Stimulated activated CD8-positive, alpha-beta memory T cell treated with anti-CD3 and anti-CD28 coated beads, Interleukin-4, amount 100 ng/mL, for 24 hours (primary cell): ENCODE measurements at regions not wholly inside any gene's neighbourhood (a gene's known extent, or its start where the extent isn't known, plus 50 kb on each side); places are given as distances from the start of the nearest gene placed in this dataset.

Experiments
- DNase-seq: peaks from one replicate; pipeline ENCODE4 v3.0.0-alpha.2; 2020; ENCODE audit warnings: low read depth

DNA sequence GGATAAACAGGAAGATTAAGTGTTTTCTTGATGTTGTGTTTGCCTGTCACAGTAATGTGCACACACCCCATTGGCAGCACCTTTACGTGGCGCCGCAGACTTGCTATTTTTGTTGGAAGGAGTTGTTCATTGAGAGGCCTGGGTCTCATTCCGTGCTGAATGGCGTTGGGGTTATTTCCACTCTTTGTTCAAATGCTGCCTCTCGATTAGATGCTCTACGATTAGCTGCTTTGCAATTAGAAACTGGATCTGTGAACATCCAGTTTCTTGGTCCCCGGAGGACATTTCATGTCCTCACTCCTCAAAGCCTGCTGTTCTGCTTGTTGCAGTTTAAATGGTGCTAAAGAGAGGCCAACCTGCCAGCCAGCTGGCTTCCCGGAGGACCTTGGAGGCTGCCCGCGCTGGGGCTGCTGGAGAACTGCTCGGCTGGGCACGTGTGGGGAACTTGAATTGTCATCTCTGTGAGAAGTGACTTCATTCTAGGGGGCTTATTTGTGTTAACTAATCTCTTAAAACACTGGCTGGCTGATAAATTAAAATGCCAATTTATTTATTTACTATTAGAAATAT is 117.4 kb upstream of the NABP1 start:
- no peak for DNase-seq

DNA sequence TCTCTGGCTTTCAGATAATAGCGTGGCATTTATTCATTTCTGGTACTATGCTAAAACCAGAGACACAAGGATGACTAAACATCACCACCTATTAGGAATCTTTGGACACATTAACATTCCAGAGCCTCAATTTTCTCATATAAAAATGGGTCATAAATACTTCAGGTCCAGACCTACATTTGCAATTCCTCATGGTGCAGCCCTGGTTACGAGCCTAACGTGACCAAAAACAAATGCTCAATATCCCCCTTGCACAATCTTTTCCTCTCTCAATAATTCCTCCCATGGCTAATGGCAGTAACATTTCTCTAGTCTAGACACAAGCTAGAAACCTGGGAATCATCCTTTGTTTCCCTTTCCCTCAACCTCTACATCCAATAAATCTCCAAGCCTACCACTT is 112.8 kb upstream of the NABP1 start:
- DNase-seq = no peak

DNA sequence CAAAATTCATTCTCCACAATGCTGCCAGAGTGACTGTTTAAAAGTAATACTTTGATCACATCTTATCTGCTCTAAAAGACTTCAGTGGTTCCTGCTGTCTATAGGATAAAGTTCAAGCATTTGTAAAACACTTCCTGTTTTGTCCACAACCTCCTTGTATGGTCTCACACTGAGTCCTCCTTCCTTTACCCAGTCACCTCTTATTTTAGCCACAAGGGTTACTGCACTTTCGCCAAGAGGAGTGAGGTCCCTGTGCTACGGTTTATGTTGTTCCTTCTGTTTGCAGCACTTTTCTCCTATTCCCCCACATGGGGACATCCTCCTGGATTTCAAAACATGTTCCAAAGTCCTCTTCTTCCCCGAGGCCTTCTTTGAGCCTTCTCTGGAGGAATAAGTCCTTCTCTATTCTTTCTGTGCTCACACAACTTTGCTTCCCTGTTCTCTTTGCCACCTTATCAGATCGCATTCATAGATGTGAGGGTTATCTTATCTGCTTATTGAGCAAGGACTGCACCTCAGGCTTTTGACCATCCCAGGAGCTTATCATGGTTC is 112.2 kb upstream of the NABP1 start:
- DNase-seq = no peak

DNA sequence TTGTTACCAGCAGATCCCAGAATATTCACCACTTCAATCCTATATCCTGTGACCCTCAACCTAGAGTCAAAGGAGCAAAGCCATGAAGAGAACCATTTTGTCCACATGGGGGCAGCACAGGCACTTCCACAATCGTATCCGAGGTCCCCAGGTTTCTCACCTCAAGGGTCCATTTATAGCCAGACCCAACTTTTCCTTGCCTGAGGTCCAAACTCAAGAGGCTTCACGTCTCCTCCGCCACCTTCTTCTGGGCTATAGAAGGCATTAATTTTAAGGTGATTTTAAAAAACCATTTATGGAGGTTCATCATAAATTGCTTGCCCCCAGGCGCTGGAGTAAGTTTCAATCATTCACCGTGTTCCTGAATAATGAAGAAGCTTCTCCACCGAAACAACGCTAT is 111.6 kb upstream of the NABP1 start:
- peak; percentile 49 for DNase-seq

DNA sequence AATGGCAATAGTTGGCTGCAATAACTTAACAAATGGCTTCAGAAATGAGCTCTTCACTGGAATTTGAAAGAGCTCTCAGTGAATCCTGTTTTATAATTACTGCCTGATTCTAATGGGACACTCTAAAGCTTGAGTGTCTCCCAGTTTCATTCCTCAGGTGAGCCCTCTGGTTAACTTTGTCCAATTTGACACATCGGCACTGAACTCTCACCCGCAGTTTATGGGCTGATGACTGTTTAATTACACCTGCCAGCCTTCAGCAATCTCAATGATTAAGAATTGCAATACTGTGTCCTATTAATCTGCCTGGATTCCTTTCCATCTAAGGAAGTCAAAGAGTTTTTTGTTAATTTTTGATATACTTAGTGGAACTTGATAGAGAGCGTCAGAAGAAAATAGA is 110.7 kb upstream of the NABP1 start:
- no peak for DNase-seq

DNA sequence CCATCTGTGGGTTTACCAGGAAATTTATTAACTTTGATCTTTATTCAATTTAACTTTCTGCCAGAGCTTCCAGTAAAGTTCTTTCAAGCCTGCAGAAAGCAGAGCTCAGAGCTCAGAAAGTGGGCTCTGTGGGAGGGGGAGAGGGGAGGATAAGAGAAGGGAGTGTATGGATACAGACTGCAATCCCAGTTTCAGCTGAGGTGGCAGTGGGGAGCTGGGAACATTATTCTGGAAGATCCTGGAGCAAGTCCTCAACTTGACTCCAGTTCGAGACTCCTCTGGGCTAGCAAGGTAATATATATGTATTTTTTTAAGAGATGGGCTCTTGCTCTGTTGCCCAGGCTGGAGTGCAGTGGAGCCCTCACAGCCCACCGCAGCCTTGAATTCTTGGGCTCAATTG is 108.9 kb upstream of the NABP1 start:
- no peak for DNase-seq

DNA sequence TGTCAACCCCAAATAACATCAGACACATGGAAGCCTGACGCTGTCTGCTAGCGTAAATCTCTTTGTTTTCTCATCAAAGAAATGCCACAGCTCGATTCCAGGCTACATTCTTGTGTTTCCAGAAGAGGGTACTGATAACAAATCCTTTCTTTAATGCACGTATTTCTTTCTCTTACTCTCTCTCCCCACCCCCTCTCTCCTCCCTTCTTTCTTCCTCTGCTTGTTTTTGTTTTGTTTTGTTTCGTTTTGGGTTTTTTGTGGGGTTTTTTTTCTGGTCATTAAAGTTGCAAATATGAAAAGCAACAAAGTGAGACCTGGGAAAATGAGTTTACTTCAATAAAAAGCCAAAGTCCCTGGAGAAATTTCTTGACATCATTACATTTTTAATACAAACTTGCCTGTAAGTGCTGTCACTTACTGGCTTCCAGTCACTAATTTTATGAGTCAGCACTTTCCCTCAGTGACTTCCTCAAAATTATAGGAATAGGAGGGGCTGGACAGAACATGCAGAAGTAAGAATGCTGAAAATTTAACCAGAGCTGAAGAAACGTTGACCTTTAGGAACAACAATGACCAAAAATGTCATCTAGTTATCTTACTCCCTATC is 106.7 kb upstream of the NABP1 start:
- DNase-seq = no peak

DNA sequence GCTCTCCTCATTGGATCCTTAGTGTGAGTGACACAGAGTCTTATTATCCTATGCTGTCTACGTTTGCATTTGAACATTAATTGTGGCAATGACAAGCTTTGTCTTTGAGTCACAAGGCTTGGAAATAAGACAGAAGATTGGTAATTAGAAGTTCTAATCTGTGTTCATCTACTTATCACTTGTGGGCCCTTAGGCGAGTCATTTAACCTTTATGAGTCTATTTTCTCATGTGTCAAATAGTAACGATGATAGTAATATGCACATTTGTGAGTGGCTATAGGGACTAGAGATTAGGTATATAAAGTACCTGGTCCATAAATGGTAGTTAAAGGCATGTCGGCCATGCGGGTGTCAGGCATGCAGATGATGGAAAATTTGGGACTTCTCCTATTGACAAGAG is 105.6 kb upstream of the NABP1 start:
- no peak for DNase-seq

DNA sequence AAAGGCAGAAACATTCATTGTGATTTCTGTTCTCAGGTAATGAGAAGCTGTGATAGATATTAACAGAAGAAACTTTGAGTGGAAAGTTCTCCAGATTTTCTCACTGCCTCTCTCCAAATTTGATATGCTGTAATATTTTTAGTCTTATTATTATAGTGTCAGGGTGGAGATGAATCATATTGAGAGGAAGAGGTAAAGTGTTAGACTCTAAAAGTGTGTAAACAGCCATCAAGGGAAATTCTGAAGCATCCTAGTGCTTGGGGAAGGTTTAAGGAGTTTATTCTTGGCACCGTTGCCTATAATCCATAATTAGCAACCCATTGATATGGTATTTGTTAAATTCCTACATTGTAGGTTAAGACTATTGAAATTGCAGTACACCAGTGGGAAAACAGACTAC is 104.7 kb upstream of the NABP1 start:
- DNase-seq = no peak

DNA sequence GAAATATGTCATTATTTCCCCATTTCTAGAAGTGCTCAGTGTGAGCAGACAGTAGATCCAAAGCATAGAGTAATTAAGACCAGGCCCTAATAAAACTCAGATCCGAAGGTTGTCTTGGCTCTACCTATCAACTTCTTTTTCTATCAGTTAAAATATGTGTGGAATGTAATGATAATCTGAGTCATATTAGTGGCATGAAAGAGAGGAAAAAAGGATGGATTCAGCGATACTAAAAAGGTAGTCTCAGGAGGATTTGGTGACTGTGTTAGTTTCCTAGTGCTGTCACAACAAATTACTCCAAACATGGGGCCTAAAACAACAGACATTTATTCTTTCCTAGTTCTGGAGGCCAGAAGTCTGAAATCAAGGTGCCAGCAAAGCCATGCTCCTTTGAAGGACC is 103.7 kb upstream of the NABP1 start:
- no peak for DNase-seq

DNA sequence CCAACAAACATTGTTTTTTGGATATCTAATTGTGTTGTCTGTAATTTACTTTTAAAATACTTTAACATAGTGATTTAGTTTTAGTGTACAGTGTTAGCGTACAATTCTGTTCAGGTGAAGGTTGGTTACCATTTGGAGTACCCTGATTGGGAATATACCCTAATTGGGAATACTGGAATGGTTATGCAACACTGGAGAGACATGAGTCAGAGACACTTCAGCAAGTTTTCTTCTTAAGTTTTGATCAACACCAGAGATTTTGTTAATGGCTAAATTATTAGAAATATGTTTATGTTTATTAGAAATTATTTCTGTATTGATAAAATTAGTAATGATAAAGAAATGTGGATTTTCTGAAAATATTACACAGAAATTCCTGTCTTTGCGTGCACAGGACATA is 100.3 kb upstream of the NABP1 start:
- DNase-seq = no peak

DNA sequence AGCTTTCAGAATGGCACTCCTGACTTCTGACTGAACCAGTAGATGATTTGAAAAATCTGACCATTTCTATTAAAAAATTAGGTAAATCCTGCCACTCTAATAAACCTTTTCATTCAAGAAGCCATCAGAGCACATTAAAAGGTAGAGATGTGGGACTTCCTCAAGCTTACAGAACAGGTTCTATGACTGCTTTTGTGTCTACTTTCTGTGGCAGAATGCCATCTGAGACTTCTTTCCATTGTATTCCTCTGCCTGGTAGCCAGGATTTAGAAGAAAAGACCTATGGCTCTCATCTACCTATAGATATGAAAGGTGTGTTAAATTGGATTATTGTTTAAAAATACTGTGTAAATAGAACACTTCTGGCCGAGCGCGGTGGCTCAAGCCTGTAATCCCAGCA is 99.9 kb upstream of the NABP1 start:
- no peak for DNase-seq

DNA sequence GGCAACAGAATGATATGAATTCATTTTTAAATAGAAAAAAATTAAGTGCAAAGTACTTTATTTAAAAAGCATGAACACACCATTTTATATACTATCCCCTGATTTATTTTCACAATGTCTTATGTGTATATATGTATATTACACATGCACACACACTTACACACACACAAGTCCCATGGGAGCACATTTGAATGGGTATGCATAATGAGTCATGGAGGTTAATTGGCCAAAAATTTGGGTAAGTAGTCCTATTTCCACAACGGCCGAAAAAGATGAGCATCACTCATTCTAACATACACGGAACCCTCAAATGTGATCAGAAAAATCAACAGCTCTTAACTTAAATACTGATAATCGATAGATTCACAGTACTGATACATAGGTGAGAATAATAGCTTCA is 97.4 kb upstream of the NABP1 start:
- DNase-seq = no peak

DNA sequence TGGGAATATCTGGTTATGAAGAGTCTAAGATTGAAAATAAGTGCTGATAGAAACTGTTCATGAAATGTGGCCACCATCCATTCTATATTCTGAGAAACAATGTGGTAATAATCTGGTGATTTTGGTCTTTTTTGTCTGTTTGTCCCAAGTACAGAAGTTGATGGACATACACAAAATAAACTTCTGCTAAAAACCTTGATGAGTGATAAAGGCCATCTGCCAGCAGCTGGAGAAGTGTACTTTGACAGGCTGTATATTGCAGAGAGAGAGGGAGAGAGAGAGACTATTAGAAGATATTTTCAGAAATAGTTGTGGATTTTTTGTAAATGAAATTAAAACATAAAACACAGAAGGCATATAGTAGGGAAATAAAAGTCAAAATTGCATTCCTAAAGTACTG is 96.9 kb upstream of the NABP1 start:
- no peak for DNase-seq

DNA sequence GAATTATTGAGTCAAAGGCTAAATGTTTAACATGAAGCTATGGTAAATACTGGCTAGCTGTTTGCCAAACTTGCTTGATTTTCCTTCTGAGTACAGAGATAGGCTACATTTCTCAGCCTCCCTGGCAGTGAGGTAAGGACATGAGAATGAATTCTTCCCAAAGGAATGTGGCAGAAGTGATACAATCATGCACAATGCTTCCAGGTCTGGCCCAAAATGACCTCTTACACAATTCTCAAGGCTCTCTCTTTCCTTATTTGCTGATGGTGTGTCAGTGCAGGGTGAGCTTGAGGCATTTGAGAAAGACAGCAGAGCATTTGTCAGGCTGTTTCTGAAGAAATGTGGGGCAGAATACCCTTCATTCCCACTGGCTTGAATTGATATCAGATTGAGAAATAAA is 95.6 kb upstream of the NABP1 start:
- no peak for DNase-seq

DNA sequence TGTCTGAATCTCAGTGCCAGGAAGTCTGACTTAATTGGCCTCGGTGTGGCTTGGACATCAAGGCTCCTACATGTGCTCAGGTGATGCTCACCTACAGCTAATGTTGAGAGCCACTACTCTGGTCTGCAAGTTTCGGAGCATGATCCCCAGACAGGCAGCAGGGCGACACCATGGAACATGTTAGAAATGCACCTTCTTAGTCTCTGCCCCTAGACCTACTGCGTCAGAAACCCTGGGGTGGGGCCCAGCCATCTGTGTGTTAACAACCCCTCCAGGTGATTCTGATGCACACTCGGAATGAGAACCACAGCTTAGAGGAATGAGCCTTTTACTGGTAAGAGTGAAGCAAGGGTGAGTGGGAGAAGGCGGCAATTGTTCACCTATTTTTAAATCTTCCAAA is 86.9 kb upstream of the NABP1 start:
- DNase-seq = no peak

DNA sequence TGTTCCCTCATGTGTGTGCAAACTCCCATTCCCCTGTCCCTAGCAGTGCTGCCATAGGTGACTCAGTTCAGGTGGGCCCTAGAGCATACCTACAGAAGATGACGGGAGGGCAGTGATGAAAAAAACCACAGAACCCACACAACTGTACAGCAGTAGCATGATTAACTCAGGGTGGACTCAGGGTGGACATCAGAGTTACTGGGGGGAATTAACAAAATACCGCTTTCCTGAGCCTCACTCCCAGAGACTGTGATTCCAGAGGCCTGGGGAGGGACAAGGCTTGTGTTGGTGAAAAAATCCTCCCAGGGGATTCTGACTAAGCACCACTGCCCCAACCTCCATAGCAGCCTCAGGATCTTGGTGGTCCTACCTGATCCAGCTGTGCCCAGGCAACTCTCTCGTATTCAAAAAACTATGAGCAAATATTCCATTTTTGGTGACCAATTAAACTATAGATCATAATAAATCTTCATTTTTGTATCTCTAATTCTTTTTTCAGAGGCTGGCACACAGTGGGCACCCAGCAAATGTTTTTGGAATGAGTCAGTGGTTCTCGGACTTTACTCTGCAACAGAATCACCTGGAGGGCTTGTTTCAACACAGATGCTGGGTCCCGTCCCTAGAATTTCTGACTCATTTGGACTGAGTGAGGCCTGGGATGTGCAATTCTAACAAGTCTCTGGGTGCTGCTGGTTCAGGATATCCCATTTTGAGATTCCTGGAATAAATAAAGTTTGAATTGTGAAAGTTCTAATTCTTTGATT is 84.1 kb upstream of the NABP1 start:
- DNase-seq = no peak

DNA sequence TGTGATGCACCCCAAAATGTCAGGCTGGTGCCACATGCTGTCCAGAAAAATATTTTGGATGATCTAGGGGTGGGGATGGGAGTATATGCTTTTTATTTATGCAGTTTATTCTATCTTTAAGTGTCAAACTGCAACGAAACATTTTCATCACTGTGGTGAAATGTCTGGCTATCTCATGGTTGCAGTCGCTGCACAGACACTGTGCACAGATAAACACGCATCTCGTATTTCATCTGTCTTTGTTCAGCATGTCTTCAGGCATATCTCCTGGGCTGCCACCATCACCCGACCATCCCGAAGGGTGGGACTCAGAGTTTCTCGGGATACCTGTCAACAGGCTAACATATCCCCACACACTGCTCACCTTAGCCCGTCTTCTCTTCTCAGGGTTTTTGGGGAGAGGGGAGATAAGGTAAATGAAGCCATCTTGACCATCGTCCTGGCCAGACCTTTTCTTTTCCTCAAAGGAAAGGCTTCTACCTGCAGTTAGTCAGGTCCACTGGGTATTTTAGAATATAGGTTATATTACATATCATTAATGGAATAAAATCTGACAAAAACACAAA is 80.7 kb upstream of the NABP1 start:
- no peak for DNase-seq

DNA sequence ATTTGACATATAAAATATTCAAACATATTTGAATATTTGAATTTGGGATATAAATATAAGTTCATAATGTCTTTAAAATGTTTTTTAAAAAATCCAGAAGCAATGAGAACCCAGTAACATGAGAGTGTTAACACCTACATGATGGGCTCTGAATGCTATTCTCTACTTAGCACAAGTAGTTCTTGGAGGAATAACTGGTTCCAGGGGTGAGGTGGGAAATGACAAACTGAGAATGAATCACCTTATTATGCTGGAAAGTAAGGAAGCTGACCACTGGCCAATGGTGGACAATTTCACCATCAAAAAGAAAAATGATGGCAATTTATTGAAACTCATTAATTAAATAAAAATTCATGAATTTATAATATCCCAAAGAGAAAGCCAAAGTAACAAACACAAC is 79.6 kb upstream of the NABP1 start:
- no peak for DNase-seq

DNA sequence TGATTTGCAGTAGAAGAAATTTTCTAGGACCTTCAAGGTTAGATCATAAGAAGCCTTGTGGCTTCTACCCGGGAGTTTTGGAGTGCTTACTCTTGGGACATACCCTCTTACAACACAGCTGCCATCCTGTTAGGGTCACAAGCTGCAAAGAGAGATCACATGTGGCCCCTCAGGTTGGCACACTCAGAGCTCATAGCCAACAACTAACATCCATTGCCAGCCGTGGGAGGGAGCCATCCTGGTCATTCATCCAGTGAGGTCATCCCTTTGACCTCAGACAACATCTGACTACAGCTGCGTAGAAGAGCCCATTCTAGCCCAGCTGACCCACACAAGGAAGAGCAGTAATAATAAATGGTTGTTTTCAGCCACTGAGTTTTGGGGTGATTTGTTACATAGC is 76.9 kb upstream of the NABP1 start:
- DNase-seq = no peak

DNA sequence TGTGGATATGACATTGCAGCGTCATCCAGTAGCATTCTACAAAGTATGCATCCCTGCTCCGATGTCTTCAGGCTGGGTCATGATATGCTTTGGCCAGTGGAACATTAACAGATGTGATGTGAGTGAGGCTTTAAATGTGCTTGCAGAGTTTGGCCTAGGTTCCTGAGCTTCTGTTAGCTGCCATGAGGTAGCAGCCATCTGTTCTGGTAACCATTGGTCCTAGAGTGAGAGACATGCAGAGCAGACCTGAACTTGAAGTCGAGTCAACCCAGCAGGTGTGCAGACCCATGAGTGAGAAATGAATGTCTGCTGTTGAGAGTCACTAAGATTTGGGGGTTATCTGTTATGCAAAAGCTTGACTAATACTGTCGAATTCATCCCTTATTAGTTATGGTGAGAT is 73.8 kb upstream of the NABP1 start:
- no peak for DNase-seq

DNA sequence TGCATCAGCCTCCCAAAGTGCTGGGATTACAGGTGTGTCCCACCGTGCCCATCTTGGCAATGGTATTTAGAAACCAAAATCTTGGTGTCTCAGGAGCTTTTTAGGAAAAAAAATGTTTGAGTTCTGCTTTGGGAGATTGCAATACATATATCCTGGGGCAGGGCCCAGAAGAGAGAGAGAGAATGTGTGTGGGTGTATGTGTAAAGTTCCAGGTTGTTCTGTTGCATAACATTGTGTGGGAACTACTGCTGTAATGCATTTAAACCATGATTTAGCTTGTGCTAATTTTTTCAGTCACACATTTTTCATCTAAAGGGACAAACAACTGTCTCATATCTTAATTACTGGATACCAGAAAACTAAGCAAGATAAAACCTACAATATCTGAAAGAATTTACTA is 70.8 kb upstream of the NABP1 start:
- no peak for DNase-seq

DNA sequence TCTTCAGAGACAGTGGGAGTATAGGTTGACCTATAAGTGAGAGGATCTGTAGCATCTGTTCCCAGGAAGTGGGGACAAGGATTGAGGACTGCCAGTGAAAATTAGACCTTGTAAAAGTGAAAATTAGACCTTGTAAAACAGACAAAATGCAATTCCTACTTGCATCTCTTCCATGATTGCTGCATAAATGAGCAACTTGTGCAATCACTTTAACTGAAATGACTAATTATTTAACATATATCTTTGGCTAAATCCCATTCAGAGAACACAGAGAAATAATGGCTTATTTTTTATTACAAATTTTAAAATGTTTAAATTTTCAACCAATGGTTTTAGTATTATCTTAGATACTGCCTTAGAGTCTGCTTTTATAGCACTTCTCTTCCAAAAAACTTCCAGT is 67.2 kb upstream of the NABP1 start:
- no peak for DNase-seq
